CD4-positive, CD25-positive, alpha-beta regulatory T cell (primary cell): ENCODE measurements at regions not wholly inside any gene's neighbourhood (a gene's known extent, or its start where the extent isn't known, plus 50 kb on each side); places are given as distances from the start of the nearest gene placed in this dataset.

Experiments used
- ATAC-seq, 2 donors: fragments of 150-1000 bp; cut with Tn5 transposase; one replicate each; pipeline ENCODE4 v1.10.0; 2021; ENCODE audit warnings: low read depth in 2 of 2, moderate number of reproducible peaks in 2 of 2, moderate library complexity in 1 of 2
- DNase-seq, 3 donors: peaks; one replicate each; pipeline versions ENCODE4 v3.0.0 to v3.0.0-alpha.2; 2012 to 2022; ENCODE audit warnings: mixed read lengths in 1 of 3
- H3K27ac ChIP-seq: one replicate; pipeline ENCODE4 v1.7.0; 2013; ENCODE audit warnings: mild to moderate bottlenecking, low read length; ENCODE audit not compliant: insufficient read depth, poor library complexity, severe bottlenecking
- H3K27me3 ChIP-seq: one replicate; pipeline ENCODE4 v1.7.0; 2013; ENCODE audit warnings: low read length; ENCODE audit not compliant: control insufficient read depth, insufficient read depth
- H3K36me3 ChIP-seq: one replicate; pipeline ENCODE4 v1.7.0; 2013; ENCODE audit warnings: mild to moderate bottlenecking, low read length, moderate library complexity; ENCODE audit not compliant: control insufficient read depth, insufficient read depth
- H3K4me1 ChIP-seq: 2 replicates; pipeline ENCODE4 v1.7.0; 2013; ENCODE audit warnings: mild to moderate bottlenecking, low read length; ENCODE audit not compliant: insufficient read depth, control insufficient read depth, poor library complexity, severe bottlenecking
- H3K4me3 ChIP-seq: one replicate; pipeline ENCODE4 v1.7.0; 2013; ENCODE audit warnings: low read depth, mild to moderate bottlenecking, low read length, moderate library complexity
- H3K9me3 ChIP-seq, 2 experiments: 1 replicate in 1 of 2; 2 replicates in 1 of 2; pipeline ENCODE4 v1.7.0; 2013; ENCODE audit warnings: low read length in 2 of 2, mild to moderate bottlenecking in 1 of 2, moderate library complexity in 1 of 2; ENCODE audit not compliant: control insufficient read depth in 2 of 2
- H3K27ac Mint-ChIP-seq, 3 donors: one replicate each; pipeline ENCODE4 v1.8.0; 2020 to 2022; ENCODE audit warnings: mild to moderate bottlenecking in 3 of 3, mixed read lengths in 3 of 3, moderate library complexity in 2 of 3
- H3K27me3 Mint-ChIP-seq: one replicate; pipeline ENCODE4 v1.8.0; 2022; ENCODE audit warnings: mild to moderate bottlenecking, mixed read lengths
- H3K36me3 Mint-ChIP-seq: one replicate; pipeline ENCODE4 v1.8.0; 2020; ENCODE audit warnings: mixed read lengths
- H3K4me1 Mint-ChIP-seq, 4 donors: one replicate each; pipeline ENCODE4 v1.8.0; 2020 to 2022; ENCODE audit warnings: mixed read lengths in 4 of 4, mild to moderate bottlenecking in 1 of 4
- H3K4me3 Mint-ChIP-seq, 4 donors: one replicate each; pipeline ENCODE4 v1.8.0; 2020 to 2022; ENCODE audit warnings: mild to moderate bottlenecking in 4 of 4, mixed read lengths in 4 of 4, moderate library complexity in 3 of 4
- H3K9me3 Mint-ChIP-seq, 7 donors: one replicate each; pipeline ENCODE4 v1.8.0; 2020 to 2022; ENCODE audit warnings: mixed read lengths in 7 of 7, mild to moderate bottlenecking in 3 of 7, moderate library complexity in 2 of 7

- DNase-seq (no peak), ATAC-seq (no peak)
- H3K4me3 Mint-ChIP-seq, result no peak overlapping the region
- H3K36me3 Mint-ChIP-seq, result peaks cover 2% of the 10 kb centered on the region
- peak overlapping the region in 1 of 3 donors; percentile 9 for H3K27ac Mint-ChIP-seq
- peaks cover 0 to 4% (median 2%) of the 10 kb centered on the region in 7 donors for H3K9me3 Mint-ChIP-seq
- Histone ChIP-seq H3K36me3 (no peaks in the 10 kb centered on the region), H3K4me3 (no peak overlapping the region), H3K27ac (no peak overlapping the region), H3K27me3 (no peaks in the 10 kb centered on the region), H3K9me3 (no peaks in the 10 kb centered on the region), H3K4me1 (no peaks in the 10 kb centered on the region)
- H3K27me3 Mint-ChIP-seq, result no peaks in the 10 kb centered on the region
- H3K4me1 Mint-ChIP-seq, result peaks cover 0 to 4% (median under 1%) of the 10 kb centered on the region in 4 donors
Observed at GRCh38 chr13:22189176-22190048, 518.5 kb downstream of the FGF9 start.

DNA sequence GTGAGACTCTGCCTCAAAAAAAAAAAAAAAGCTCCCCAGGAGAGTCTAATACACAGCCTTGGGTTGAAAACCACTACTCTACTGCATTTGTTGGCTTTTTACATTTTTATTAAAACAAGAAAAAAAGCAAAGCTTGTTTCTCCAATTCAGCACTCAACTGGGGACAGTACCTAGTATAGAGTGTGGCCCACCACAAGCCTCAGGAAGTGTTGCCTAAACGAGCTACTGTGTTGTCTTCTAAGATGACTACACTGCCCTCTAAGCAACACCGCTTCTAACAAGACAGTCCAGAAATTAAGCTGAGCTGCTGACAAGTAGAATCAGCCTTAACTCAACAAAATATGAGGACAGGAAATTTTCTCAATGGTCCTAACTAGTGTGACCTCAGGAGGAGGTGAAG is 522.2 kb downstream of the FGF9 start:
- Histone ChIP-seq H3K27ac (no peak overlapping the region), H3K36me3 (no peaks in the 10 kb centered on the region), H3K9me3 (no peaks in the 10 kb centered on the region), H3K27me3 (no peaks in the 10 kb centered on the region), H3K4me3 (no peak overlapping the region), H3K4me1 (no peaks in the 10 kb centered on the region)
- Mint-ChIP-seq H3K9me3 (peaks cover 0 to 3% (median 0%) of the 10 kb centered on the region in 7 donors), H3K27me3 (no peaks in the 10 kb centered on the region), H3K27ac (peak overlapping the region in 1 of 3 donors; percentile 66), H3K4me3 (peak overlapping the region in 1 of 4 donors; percentile 0), H3K4me1 (peaks cover 0 to 2% (median under 1%) of the 10 kb centered on the region in 4 donors), H3K36me3 (peaks cover 3% of the 10 kb centered on the region)
- ATAC-seq (no peak), DNase-seq (no peak)

GRCh38 chr13:22194106-22194805 is 523.4 kb downstream of the FGF9 start:
- H3K36me3 ChIP-seq, result no peaks in the 10 kb centered on the region
- no peak for DNase-seq
- H3K27ac Mint-ChIP-seq, result no peak overlapping the region
- H3K27me3 ChIP-seq, result no peaks in the 10 kb centered on the region
- peaks cover 3% of the 10 kb centered on the region for H3K36me3 Mint-ChIP-seq
- no peak overlapping the region for H3K4me3 Mint-ChIP-seq
- H3K4me3 ChIP-seq, result no peak overlapping the region
- no peaks in the 10 kb centered on the region for H3K27me3 Mint-ChIP-seq
- no peaks in the 10 kb centered on the region for H3K4me1 ChIP-seq
- peaks cover 0 to 2% (median under 1%) of the 10 kb centered on the region in 4 donors for H3K4me1 Mint-ChIP-seq
- H3K9me3 Mint-ChIP-seq, result peaks cover 0 to 3% (median 0%) of the 10 kb centered on the region in 7 donors
- no peaks in the 10 kb centered on the region for H3K9me3 ChIP-seq
- H3K27ac ChIP-seq, result no peak overlapping the region
- ATAC-seq, result no peak

DNA sequence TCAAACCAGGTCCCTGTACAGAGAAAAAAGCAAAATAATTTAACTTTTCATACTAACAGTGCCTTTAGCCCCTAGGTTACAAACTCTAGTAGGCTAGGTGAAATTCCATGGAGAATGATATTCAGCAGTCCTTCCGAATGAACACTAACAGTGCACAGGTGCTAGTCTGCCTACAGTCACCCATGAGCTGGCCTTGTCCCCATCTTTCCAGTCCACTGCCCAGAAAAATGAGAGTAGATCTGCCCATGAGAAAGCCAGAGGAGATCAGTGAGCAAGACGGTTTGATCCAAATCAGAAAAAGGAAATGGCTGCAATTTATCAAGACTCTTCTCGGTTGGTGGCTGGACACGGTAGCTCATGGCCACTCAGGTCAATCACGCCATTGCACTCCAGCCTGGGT is 524.9 kb downstream of the FGF9 start:
- ATAC-seq (no peak), DNase-seq (no peak)
- Mint-ChIP-seq H3K27ac (no peak overlapping the region), H3K4me1 (peaks cover 0 to 2% (median 0%) of the 10 kb centered on the region in 4 donors), H3K27me3 (no peaks in the 10 kb centered on the region), H3K36me3 (peaks cover 3% of the 10 kb centered on the region), H3K4me3 (no peak overlapping the region), H3K9me3 (peaks cover 0 to 3% (median 0%) of the 10 kb centered on the region in 7 donors)
- H3K27ac ChIP-seq, result no peak overlapping the region
- H3K4me1 ChIP-seq, result no peaks in the 10 kb centered on the region
- no peaks in the 10 kb centered on the region for H3K36me3 ChIP-seq
- no peak overlapping the region for H3K4me3 ChIP-seq
- H3K9me3 ChIP-seq, result no peaks in the 10 kb centered on the region
- no peaks in the 10 kb centered on the region for H3K27me3 ChIP-seq

DNA sequence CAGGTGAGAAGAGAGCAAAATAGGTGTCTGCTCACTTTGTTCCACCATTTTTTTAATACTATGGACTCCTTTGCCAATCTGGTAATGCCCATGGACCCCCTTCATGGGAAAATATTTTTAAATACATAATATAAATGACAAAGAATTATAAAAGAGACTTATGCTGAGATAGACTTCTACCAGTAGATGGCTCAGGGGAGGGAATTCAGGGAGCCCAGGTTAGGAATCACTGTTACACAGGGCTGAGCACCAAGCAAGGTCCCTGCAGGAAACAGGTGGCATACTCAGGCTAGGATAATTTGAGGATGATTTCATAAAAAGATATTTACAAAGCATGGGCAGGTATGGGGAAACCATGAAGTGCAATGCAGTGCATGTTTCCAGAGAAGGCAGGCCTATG is 525.9 kb downstream of the FGF9 start:
- no peaks in the 10 kb centered on the region for H3K27me3 ChIP-seq
- Mint-ChIP-seq H3K27me3 (peaks cover 1% of the 10 kb centered on the region), H3K4me3 (no peak overlapping the region), H3K9me3 (peaks cover 0 to 3% (median 0%) of the 10 kb centered on the region in 7 donors), H3K27ac (no peak overlapping the region), H3K36me3 (peaks cover 3% of the 10 kb centered on the region), H3K4me1 (peaks cover 0 to 2% (median 0%) of the 10 kb centered on the region in 4 donors)
- no peaks in the 10 kb centered on the region for H3K9me3 ChIP-seq
- no peak for ATAC-seq
- DNase-seq, result no peak
- no peak overlapping the region for H3K27ac ChIP-seq
- no peaks in the 10 kb centered on the region for H3K4me1 ChIP-seq
- H3K4me3 ChIP-seq, result no peak overlapping the region
- no peaks in the 10 kb centered on the region for H3K36me3 ChIP-seq

GRCh38 chr13:22198001-22198400 is 527.1 kb downstream of the FGF9 start:
- H3K27me3 ChIP-seq, result no peaks in the 10 kb centered on the region
- no peaks in the 10 kb centered on the region for H3K4me1 ChIP-seq
- H3K27ac ChIP-seq, result no peak overlapping the region
- no peaks in the 10 kb centered on the region for H3K36me3 ChIP-seq
- ATAC-seq, result no peak
- peak overlapping the region in 1 of 3 donors; percentile 37 for H3K27ac Mint-ChIP-seq
- H3K9me3 ChIP-seq, result no peaks in the 10 kb centered on the region
- no peak overlapping the region for H3K4me3 ChIP-seq
- peaks cover 3% of the 10 kb centered on the region for H3K36me3 Mint-ChIP-seq
- H3K4me3 Mint-ChIP-seq, result no peak overlapping the region
- H3K9me3 Mint-ChIP-seq, result peaks cover 0 to 3% (median 0%) of the 10 kb centered on the region in 7 donors
- peaks cover 0 to 2% (median 0%) of the 10 kb centered on the region in 4 donors for H3K4me1 Mint-ChIP-seq
- peaks cover 4% of the 10 kb centered on the region for H3K27me3 Mint-ChIP-seq
- DNase-seq, result no peak

DNA sequence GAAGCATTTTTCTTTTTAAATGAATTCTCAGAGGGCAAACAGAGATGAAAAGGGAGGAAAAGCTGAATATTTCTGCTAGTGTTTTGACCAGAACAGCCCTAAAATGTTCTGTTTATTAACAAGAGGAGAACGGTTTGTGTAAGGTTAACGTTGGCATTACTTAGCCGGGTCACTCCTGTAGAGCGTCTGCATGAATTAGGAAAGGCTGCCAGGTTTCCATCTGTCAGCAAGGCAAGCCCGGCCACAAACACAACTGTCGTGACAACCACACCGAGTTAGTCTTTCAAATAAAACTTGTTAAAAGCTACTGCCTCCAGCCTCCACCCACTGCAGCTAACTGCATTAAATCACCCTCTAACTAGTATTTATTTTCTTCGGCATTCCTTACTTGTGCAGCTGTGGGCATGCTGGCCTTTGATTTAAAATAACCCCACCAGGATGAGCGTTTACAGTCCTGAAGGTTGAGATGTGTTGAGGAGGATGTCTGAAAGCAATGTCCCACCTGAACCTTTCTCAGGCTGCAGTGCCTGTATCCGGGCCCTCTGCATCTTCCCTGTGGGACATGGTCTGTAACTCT is 527.9 kb downstream of the FGF9 start:
- H3K4me3 Mint-ChIP-seq, result no peak overlapping the region
- no peak overlapping the region for H3K27ac Mint-ChIP-seq

More for the DNA sequence above, 527.9 kb downstream of the FGF9 start:
- Histone ChIP-seq H3K36me3 (no peaks in the 10 kb centered on the region), H3K27ac (no peak overlapping the region), H3K9me3 (no peaks in the 10 kb centered on the region), H3K4me3 (no peak overlapping the region), H3K4me1 (no peaks in the 10 kb centered on the region), H3K27me3 (no peaks in the 10 kb centered on the region)
- peaks cover 4% of the 10 kb centered on the region for H3K27me3 Mint-ChIP-seq
- peaks cover 3% of the 10 kb centered on the region for H3K36me3 Mint-ChIP-seq
- peaks cover 0 to 2% (median 0%) of the 10 kb centered on the region in 4 donors for H3K4me1 Mint-ChIP-seq
- DNase-seq (no peak), ATAC-seq (no peak)
- H3K9me3 Mint-ChIP-seq, result peaks cover 0 to 3% (median 0%) of the 10 kb centered on the region in 7 donors
